ENCODE measurements at regions not wholly inside any gene's neighbourhood (a gene's known extent, or its start where the extent isn't known, plus 50 kb on each side); places are given as distances from the start of the nearest gene placed in this dataset.

DNA sequence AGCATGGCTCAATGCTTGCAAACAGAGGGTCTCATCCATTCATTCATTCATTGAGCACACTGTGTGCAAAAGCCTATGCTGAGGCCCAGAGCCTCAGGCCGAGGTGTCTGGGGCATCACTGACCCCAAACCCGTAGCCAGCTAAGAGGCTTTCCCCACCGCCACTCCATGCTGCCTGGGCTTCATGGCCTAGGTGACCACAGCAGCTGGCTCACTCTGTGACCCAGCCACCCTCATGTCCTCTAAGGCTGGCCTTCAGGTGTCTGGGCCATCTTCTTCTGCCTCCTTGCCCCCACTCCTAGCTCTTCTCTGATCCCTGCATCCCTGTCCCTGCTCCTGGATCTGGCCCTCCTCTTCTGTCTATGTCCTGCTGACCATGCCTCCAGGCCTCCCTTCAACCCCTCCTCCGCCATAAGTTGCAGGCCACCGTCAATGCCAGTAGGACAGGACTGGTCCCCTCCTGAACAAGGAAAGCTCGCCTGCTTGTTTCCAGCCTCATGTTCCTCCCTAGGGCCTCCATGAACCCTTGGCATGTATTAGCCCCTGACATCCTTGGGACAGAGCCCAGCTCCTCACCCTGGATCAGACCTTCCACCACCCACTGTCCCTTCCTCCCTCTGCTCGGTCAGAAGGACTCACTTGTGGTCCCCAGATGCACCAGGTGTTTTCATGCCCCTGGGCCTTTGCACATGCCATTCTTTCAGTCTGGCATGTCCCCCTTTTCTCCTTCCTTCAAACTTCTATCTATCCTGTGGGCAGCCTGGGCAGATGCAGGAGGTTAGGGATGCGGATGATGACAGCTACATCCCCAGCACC lies 92.8 kb downstream of the MYEOV start:
- no peak for TF ChIP-seq CTCF (IDR thresholded peaks at IDR 0.05)
- TF ChIP-seq POLR2A (IDR thresholded peaks at IDR 0.05): no peak

Measured in prostate gland (tissue), 2 donors.